ENCODE measurements at regions not wholly inside any gene's neighbourhood (a gene's known extent, or its start where the extent isn't known, plus 50 kb on each side); places are given as distances from the start of the nearest gene placed in this dataset.

DNA sequence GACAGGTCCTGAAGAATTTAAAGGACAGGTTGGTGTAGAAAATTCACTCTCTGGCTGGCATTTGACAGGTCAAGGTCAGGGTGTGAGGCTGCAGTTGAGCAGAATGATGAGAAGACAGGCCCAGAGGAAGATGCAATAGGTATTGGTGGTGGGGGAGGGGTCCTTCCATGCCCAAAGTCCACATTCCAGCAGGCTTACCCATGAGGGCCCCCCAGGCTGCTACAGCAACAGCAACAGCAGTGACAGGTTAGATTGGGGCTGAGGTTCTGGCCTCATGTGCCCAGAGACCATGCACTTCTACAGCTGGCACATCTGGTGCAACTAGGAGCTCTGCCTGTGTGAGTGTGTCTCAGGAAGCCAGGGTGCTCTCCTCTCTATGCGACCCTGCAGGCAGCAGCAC lies 223.5 kb upstream of the GHITM start:
- no peak for DNase-seq

DNA sequence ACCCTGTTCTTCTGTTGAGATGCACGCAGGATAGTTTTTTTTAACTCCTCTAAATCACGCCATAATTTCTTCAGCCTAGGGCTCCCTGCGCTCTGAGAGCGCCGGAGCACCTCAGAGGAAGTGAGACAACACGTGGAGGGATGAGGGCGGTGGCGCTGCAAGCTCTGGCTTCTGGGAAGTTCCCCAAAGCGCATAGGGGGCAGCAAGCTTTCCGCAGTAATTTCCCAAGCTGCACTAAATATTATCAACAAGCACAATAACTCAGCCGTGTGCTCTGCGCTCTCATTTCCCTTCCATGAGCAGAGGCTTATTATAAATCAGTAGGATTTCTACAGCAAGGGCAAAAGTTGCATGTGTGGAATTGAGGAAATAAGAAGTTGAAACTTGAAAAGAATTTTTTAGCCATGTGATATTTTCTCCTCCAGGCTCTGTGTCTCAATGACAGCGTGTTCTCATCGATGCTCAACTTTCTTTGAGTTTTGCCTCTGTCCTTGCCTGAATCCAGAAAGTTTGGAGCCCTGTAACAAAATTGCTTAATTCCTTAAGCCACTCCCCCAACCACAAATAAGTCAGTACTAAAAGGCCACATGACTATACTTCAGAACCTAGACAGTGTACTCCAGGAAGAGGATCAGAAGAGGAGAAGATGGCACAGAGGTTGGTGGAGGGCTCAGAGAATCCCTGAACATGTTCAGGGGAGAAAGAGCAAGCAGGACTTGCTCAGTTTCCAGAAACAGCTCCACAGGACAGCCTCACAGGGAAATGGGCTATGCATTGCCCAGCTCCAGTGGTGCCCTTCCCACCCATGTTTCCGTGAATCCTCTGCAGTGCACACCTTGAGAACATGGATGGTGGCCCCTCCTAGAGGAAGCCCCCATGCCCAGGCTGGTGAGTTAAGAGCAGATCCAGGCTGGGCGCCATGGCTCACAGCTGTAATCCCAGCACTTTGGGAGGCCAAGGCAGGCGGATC lies 221.5 kb upstream of the GHITM start:
- no peak for DNase-seq

DNA sequence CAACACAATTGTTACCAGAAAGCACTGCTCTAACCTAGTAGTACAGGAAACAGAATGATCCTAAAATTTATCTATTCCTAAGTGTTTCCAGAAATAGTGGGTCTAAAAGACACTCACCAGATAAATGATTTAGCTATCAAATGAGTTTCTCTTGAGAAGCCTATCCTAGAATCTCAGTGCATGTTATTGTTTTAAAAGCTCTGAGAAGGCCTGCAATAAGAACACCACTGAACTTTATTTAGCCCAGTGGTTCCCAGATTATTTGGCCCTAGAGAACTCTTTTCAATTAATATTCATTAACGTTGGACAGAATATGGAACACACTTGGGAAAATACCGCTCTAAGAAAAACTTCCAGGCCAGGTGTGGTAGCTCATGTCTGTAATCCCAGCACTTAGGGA lies 220.1 kb upstream of the GHITM start:
- no peak for DNase-seq

DNA sequence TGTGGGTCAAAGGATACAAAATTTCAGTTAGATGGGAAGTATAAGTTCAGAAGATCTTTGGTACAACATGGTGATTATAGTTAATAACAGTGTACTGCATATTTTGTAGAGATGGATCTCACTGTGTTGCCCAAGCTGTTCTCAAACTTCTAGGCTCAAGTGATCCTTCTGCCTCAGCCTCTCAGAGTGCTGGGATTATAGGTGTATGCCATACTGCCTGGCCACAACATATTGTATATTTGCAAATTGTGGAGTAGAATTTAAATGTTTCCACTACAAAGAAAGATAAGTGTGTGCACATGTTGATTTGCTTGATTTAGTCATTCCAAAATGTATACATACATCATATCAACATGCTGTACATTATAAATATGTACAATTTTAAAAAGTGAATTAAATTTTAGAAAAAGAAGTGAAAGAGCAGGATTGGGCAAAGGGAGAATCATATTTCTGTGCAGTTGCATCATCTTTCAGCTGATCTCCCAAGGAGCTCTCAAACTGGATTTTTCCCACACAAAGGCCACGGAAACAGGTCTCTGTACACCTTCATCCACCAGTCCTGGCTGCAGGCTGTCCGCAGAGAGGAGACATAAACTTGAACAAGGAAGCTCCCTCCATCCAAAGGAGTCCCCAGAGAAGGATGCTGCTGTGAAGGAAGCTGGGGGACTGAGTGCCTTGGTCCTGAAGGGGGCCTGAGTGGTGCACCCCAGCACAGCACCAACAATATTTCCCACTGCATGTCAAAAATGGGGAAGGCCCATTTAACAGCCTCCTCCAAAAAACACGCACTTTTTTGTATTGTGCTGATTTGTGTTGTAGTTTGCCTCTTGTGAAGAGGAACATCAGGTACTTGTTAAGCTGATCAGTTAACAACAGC lies 217.1 kb upstream of the GHITM start:
- DNase-seq: no peak

DNA sequence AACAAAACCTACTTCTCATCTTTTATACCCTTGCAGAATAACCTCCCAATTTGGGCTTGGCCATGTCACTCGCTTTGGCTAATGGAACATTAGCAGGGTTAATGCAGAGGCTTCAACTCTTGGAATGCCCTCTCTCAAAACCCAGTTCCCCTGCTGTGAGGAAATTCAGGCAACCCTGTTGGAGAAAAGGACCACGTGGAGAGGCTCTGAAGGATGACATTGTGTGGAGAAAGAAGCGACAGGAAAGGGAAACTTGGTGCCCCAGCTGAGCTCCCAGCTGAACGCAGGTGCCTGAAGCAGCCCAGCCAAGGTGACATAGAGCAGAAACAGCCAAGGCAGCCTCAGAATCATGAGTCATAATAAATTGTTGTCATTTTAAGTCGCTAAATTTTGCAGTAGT lies 214.2 kb upstream of the GHITM start:
- no peak for DNase-seq

DNA sequence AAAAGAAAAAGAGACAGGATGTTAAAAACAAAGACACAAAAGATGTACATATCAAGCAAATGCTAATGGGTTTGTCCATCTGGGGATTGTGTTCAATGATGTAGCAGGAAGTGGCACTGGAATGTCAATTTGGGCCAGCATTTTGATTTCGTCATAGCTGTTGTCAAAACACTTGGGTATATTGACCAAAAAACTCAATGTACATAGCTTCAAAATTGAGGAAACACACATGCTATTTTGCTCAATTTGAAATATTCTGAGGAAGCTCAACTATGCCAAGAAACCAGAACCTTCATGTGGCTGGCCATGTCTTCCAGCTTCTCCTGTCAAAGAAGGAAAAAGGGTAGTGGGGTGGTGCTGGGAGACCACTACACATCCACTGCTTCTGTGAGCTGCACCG lies 212.7 kb upstream of the GHITM start:
- no peak for DNase-seq

DNA sequence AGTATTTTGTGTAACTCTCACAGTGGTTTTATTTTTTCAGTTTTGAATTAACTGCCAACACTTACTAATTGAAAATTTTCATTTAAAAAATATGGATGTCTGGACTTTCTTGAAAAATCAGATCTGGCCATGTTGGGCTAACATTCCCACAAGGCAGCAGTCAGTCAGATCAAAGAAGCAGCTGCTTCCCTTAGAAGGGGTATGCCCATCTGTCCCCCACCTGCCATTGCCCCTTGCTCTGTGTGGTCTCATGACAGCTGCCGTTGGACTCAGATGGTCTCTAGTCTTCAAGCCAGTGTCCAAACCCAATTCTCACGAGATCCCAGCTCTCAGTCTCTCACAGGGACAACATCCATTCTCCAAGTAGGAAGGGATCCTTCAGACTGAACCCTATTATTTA lies 212.1 kb upstream of the GHITM start:
- DNase-seq: no peak

DNA sequence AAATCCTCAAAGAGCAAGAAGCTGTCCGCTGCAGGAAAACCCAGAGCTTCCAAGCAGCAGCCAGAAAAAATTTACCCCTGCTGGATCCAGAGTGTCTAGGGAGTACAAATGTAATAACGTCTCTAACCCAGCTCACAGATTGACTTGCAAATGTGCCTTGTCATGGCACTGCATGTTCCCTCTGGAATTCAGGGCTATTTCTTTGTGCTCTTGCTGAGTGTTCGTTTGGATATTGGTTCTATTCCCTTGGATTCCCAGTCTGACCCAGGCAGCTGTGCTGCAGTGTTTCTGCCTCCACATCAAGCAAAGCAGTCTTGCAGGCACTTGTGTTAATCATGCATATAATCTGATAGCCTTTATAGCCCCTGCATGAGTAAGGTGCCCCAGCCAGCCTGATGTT lies 209.9 kb upstream of the GHITM start:
- DNase-seq: no peak

DNA sequence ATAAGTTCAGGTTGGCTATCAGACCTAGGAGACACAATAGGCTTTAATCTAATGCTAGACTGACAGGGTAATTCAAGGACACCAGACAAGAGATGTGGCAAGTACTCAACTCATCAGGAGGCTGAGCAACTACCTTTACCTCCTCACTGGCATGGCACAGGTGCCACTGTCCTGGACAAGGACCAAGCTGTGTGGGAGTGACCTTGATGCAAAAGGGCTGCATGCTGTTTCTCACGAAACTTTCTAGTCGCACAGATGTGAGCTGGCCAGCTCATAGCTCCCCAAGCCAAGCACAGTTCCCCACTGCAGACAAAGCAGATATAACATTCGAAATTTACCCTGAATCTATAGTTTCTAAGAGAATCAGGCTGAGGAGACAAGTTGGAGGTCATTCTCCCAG lies 207.6 kb upstream of the GHITM start:
- DNase-seq: no peak

DNA sequence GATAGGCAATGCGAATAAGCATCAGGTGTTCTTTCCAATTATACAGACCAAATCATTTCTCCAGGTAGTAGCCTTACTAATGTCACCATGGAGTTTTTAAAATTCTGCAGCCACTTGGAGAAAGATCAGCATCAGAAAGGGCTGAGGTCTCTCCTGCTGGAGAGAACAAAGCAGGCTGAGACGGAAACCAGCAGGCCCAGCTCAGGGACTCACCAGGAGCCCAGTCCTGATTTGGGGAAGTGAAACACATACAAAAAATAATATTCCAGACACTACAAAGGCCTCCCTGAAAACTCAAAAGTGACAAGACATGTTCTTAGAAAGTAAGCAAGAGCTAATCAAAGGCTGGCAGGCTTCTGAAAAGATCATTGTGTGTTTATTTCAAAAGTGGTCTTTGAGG lies 207.1 kb upstream of the GHITM start:
- no peak for DNase-seq

DNA sequence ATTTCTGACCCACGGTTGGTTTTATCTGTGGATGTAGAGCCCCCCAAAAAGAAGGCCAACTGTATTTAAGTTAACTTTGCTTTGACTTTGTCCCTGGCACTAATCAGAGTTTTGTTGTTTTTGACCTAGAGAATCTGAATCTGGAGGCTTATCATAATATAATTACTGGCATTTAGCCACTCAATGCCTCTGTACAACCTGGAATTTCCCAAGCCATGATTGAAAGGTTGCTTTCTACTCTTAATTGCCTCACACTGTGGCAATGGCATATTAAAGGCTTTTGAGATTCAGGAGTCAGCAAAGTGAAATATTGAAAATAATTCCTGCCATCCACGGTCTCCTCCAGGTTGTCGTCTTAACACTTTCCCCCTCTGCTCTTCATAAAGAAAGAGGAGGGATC lies 205.2 kb upstream of the GHITM start:
- no peak for DNase-seq

DNA sequence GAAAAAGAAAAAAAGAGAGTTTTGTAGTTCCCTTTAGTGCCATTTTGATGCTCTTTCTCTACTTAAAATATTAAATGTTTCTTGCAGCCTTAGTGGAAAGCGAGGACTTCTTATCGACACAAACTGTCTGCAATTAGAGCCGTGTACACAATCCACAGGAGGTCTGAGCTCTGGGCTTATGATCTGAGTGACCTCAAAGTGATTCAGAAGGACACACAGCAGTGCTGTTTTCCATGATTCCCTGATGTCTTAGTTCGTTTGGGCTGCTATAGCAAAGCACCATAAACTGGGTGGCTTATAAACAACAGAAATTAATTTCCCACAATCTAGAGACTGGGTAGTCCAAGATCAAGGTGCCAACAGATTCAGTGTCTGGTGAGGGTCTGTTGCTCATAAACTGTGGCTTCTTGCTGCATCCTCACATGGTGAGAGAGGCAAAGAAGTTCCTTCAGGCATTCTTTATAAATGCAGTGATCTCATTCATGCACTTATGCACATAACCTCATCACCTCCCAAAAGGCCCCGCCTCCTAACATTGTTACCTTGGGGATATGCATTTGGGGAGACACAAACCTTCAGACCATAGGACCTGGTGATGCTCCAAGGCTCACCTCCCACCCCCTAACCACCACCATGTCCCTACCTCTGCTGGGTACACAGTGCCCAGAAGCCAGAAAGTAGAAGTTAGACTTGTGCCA lies 204.5 kb upstream of the GHITM start:
- no peak for DNase-seq

DNA sequence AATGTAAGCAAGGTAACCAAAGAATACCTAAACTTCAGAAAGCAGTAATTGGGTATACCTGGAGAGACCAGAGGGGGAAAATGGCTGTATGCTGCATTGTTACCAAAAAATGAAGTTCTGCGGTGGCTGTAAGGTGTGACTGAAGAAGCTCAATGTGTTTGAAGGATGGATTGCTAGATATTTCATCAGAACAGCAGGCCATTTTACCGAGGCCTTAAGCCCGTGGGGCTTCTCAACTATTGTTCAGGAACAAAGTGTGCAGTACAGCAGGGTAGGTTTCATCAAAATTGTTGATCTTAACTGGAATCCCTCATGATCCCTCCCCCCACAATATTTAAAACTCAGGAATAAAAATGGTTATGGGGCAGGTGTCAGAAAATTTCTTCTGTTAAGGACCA lies 204.0 kb upstream of the GHITM start:
- no peak for DNase-seq

DNA sequence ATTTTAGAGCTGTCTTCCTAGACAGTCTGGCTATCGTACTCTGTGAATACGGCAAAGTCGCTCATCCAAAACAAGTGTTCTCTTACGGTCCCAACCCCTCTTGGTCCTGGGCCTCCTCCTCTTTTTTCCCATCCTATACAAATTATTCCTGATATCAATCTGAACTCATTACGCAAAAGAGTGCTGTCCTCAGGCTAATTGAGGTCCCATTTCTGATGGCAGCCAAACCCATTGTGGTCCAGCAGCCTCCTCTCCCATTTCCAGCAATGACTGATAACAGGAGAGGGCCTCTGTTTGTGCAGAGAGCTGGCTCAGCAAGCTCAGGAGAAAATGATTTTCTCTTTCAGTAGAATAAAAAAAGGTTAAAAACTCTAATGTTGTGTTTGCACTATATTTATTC lies 203.4 kb upstream of the GHITM start:
- no peak for DNase-seq

DNA sequence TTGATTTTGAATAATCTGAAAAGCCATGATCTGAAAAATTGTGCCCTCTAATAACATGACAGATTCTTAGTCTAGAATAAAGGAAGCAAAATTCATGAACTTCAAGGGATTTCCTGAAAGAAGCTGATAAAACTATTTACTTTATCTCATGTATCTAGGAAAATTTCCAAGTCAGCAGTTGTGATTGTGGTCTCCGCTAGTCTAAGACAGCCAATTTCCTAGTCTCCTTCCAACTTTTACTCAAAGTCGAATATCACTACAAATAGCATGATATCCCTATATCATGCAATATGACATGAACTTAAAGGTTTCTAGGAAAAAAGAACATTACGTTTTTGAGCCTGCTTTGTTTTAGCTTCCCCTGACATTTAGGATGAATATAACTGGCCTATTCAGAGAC lies 202.1 kb upstream of the GHITM start:
- DNase-seq: no peak

DNA sequence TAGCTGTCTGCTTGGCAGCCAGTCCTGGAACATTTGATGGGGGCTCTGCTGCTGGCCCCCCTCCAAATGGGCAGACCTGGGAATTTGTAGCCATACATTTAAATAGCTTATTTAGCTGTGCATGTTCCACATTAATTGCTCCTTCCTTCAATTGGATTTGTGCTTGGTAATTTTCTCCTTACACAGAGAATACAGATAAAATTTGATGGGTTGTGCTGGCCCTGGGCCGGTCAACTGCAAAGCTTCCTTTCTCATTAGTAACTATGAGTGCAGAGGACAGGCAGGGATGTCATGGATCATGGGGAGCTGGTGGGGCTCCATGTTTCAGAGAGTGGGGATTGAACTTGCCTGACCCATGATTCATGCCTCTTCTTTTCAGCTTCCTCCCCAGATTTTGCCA lies 201.5 kb upstream of the GHITM start:
- no peak for DNase-seq

DNA sequence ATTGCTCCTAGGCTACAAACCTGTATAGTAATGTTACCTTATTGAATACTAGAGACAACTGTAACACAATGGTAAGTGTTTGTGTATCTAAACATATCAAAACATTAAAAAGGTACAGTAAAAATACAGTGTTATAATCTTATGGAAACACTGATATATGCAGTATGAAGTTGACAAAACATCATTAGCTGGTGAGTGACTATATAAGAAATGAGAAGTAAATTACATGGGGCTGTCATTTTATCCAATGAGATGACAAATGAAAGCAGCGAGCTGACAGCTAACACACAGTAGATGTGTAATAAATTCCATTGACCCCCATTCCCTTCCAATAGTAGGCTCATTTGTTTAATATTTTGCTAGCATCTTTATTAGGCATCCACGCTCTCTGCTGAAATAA lies 198.1 kb upstream of the GHITM start:
- DNase-seq: no peak

DNA sequence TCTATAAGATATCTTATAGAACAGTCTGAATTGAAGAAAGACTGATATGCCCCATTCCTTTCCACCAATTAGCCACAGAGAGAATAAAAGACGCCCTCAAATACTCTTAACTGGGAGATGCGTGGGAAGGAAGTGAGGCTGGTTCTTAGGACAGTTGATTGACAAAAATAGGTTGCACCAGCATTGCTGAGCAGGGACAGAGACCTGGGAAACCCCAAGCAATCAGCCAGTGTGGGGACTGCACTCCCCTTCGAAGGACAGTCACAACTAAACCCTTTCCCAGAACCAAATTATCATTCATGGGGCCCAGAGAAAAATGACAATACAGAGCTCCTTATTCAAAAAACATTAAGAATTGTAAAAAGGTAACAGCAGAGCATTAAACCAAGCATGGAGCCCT lies 196.9 kb upstream of the GHITM start:
- DNase-seq: no peak

DNA sequence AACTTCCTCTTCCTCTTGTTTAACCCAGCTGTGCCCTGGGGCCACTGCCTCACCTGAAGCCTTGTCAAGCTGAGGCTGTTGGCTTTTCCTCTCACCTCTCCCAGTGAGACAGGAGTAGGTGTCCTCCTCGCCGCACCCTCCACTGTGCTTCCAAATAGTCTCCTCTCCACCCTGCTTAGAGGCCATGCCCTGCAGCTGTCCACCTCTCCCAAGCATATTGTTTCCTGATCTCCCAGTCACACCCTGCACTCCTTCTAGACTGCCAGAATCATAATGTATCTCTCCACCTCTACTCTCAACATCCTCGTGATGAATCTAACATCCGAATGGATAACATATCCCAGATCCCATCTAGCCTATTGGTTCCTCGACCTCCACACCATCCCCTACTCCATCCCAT lies 196.3 kb upstream of the GHITM start:
- no peak for DNase-seq

DNA sequence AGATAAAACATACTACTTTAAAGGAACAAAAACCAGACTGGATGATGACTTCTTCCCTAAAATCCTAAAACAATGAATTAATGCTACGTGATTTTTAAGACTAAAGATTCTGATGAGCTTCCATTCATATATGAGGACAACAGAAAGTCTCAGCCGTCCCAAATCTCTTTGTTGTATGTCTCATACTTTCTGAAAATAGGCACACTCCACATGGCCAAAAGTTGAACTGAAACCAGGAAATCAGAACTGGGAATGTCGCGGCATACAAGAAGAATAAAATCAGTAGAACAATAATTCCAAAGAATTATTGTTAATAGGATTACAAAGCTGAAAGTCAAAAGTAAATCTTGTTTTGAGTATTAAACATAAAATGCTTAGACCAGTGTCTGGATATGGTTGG lies 195.4 kb upstream of the GHITM start:
- no peak for DNase-seq

DNA sequence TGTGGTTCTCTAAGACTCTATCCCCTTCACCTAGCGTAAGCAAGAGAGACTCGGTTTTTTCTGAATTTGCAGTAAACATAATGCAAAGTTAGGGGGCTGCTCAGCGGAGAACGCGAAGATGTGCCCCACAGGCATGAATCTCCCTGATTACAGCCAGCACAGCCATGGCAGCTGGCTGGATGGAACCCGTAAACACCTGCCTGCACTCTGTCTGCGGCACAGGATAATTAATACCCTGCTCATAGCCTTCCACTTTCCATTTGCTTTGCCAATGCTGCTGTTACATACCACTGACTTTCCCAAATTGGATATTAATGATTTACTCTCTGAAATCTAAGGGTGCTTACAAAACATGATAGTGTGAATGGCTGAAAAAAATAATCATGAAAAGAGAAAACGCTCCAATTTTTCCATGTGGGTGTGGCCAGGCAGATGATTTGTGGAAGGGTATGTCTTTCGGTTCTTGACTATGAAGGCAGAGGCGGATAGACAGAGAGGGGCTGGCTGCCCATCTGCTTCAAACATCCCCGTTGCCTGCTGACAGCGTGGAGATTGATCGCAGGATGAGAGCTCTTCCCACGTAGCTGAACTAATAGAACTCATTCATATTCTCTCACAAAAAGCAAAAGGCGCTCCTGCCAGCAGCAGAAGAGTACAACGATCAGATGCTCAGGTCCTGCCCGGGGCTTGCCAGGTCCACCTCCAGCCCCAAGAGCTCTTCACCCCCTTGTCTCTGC lies 193.2 kb upstream of the GHITM start:
- no peak for DNase-seq

DNA sequence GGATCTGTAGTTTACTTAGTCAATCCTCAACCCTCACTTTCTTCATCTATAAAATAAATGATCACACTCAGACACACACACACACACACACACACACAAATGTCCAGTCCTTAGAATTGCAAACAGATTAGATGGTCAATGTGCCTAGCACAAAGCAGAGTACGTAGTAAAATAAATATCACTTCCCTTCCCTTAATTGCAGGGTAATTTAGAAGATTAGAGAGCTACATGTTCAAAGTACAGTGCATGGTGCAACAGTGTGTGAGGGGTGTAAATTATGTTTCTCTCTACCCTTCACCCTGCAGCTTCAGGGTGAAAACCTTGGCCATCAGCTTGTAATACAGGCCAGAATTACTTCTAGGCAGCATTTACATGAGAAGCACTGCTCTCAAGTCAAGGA lies 187.0 kb upstream of the GHITM start:
- DNase-seq: no peak

DNA sequence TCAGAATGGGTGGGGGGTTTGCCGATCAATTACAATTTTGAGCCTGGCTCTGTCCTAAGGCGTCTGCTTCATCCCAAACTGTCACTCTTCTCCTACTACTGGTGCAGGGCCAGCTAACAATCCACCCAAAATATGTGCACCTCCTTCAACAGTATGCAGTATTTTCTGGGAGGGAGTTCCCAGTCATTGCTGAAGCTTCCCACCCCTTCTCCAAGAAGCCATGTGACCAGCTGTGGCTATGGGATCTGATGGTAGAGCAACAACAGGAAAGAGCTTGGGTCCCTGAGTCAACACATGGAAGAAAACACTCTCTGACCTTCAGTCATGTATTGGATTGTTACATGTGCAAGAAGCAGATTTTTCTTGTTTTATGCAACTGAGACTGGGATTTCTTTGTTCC lies 185.7 kb upstream of the GHITM start:
- no peak for DNase-seq

Data from SW 1271 (cell line).